Gastroesophageal sphincter (tissue), 4 donors: ENCODE measurements at regions not wholly inside any gene's neighbourhood (a gene's known extent, or its start where the extent isn't known, plus 50 kb on each side); places are given as distances from the start of the nearest gene placed in this dataset.

Experiments
- ATAC-seq: fragments of 150-250 bp; one replicate; pipeline ENCODE4 v1.9.1; 2016; ENCODE audit warnings: mild to moderate bottlenecking, moderate library complexity
- H3K27ac ChIP-seq, 4 donors: fragments of 200-600 bp; sonication (generic) in 3 of 4; 1 replicate in 3 of 4; 2 replicates in 1 of 4; pipeline ENCODE4 v1.5.1; 2016 to 2019
- H3K27me3 ChIP-seq: fragments of 200-600 bp; sonication (generic); one replicate; pipeline ENCODE4 v1.5.1; 2019
- H3K36me3 ChIP-seq, 2 donors: fragments of 200-600 bp; sonication (generic); one replicate each; pipeline ENCODE4 v1.5.1; 2019; ENCODE audit warnings: control low read depth in 1 of 2
- H3K4me1 ChIP-seq, 3 donors: fragments of 200-600 bp; sonication (generic); 1 replicate in 2 of 3; 2 replicates in 1 of 3; pipeline ENCODE4 v1.5.1; 2016 to 2019; ENCODE audit warnings: control low read depth in 2 of 3
- H3K4me3 ChIP-seq, 2 donors: fragments of 200-600 bp; sonication (generic); one replicate each; pipeline ENCODE4 v1.5.1; 2019; ENCODE audit warnings: mild to moderate bottlenecking in 1 of 2, moderate library complexity in 1 of 2
- H3K9me3 ChIP-seq, 3 donors: fragments of 200-600 bp; sonication (generic); one replicate each; pipeline ENCODE4 v1.5.1; 2017 to 2019; ENCODE audit warnings: control low read depth in 2 of 3
- CTCF ChIP-seq, 4 experiments: fragments of 200-600 bp in 2 of 4; fragments of 450-650 bp in 2 of 4; sonication (generic) in 1 of 4; IDR thresholded peaks; one replicate each; pipeline ENCODE4 v1.5.1; 2017 to 2019; ENCODE audit warnings: antibody characterized with exemption in 4 of 4, mild to moderate bottlenecking in 2 of 4, moderate library complexity in 2 of 4
- EP300 ChIP-seq: sonication (generic); formaldehyde crosslinking; IDR thresholded peaks from one replicate; pipeline ENCODE4 v1.6.1; 2017; ENCODE audit warnings: antibody characterized with exemption, mild to moderate bottlenecking
- POLR2A ChIP-seq, 2 donors: fragments of 450-650 bp; IDR thresholded peaks; one replicate each; pipeline ENCODE4 v1.6.1; 2017; ENCODE audit warnings: antibody characterized with exemption in 2 of 2, mild to moderate bottlenecking in 2 of 2, moderate library complexity in 1 of 2
- POLR2AphosphoS5 ChIP-seq: sonication (generic); formaldehyde crosslinking; IDR thresholded peaks from one replicate; pipeline ENCODE4 v1.6.1; 2017; ENCODE audit warnings: antibody characterized with exemption
- WGBS, 2 donors: methylation state at CpG; one replicate each; pipeline ENCODE4 v1.1.5; 2018; ENCODE audit warnings: low coverage in 1 of 2; 5-methylcytosine and 5-hydroxymethylcytosine counted together

- no peak for ATAC-seq
- Histone ChIP-seq H3K4me3 (no peak overlapping the region), H3K36me3 (no peaks in the 10 kb centered on the region), H3K4me1 (no peaks in the 10 kb centered on the region), H3K9me3 (no peaks in the 10 kb centered on the region), H3K27me3 (no peaks in the 10 kb centered on the region), H3K27ac (no peak overlapping the region)
- WGBS, 2 donors = 94 to 100% methylated on average over 2 of the region's 2 CpGs
- TF ChIP-seq EP300 (no peak), CTCF (IDR thresholded peaks at IDR 0.05) (no peak), POLR2AphosphoS5 (no peak), POLR2A (IDR thresholded peaks at IDR 0.05) (no peak)
Observed at GRCh38 chr2:189306525-189306924, 127.0 kb upstream of the COL5A2 start.

GRCh38 chr2:189308056-189308790 is 128.7 kb upstream of the COL5A2 start:
- 93 to 100% methylated on average over 2 of the region's 3 CpGs for WGBS, 2 donors
- TF ChIP-seq POLR2A (IDR thresholded peaks at IDR 0.05) (no peak), POLR2AphosphoS5 (no peak), CTCF (IDR thresholded peaks at IDR 0.05) (no peak), EP300 (no peak)
- H3K4me3 ChIP-seq = no peak overlapping the region
- H3K9me3 ChIP-seq = no peaks in the 10 kb centered on the region
- ATAC-seq = no peak
- H3K27me3 ChIP-seq = no peaks in the 10 kb centered on the region
- no peak overlapping the region for H3K27ac ChIP-seq
- no peaks in the 10 kb centered on the region for H3K36me3 ChIP-seq
- H3K4me1 ChIP-seq = no peaks in the 10 kb centered on the region

- TF ChIP-seq CTCF (IDR thresholded peaks at IDR 0.05) (no peak), POLR2AphosphoS5 (no peak), EP300 (no peak)
- Histone ChIP-seq H3K4me1 (no peaks in the 10 kb centered on the region), H3K4me3 (no peak overlapping the region), H3K27me3 (no peaks in the 10 kb centered on the region), H3K27ac (no peak overlapping the region), H3K9me3 (no peaks in the 10 kb centered on the region), H3K36me3 (no peaks in the 10 kb centered on the region)
- no peak for ATAC-seq
- WGBS, 2 donors = 84 to 92% methylated on average over 4 of the region's 4 CpGs
Observed at GRCh38 chr2:189309331-189309730, 129.8 kb upstream of the COL5A2 start.

GRCh38 chr2:189312211-189312610 is 129.1 kb upstream of the WDR75 start:
- Histone ChIP-seq H3K27me3 (no peaks in the 10 kb centered on the region), H3K27ac (no peak overlapping the region), H3K4me1 (no peaks in the 10 kb centered on the region), H3K4me3 (no peak overlapping the region), H3K36me3 (no peaks in the 10 kb centered on the region), H3K9me3 (no peaks in the 10 kb centered on the region)
- no peak for TF ChIP-seq EP300
- TF ChIP-seq POLR2A (IDR thresholded peaks at IDR 0.05) = no peak
- TF ChIP-seq CTCF (IDR thresholded peaks at IDR 0.05) = no peak
- no peak for TF ChIP-seq POLR2AphosphoS5
- 100% methylated on average over 1 of the region's 13 CpGs; no CpG with 5 or more reads in 1 of the 2 donors for WGBS, 2 donors
- no peak for ATAC-seq

- WGBS, 2 donors = 76 to 90% methylated on average over 2 to 3 of the region's 4 CpGs
- H3K9me3 ChIP-seq = no peaks in the 10 kb centered on the region
- H3K4me1 ChIP-seq = no peaks in the 10 kb centered on the region
- no peaks in the 10 kb centered on the region for H3K36me3 ChIP-seq
- no peaks in the 10 kb centered on the region for H3K27me3 ChIP-seq
- no peak for TF ChIP-seq POLR2AphosphoS5
- TF ChIP-seq POLR2A (IDR thresholded peaks at IDR 0.05) = no peak
- TF ChIP-seq EP300 = no peak
- no peak for TF ChIP-seq CTCF (IDR thresholded peaks at IDR 0.05)
- H3K4me3 ChIP-seq = no peak overlapping the region
- no peak for ATAC-seq
- H3K27ac ChIP-seq = no peak overlapping the region
Observed at GRCh38 chr2:189312643-189313042, 128.6 kb upstream of the WDR75 start.
